Natural killer cell (primary cell): ENCODE measurements at regions not wholly inside any gene's neighbourhood (a gene's known extent, or its start where the extent isn't known, plus 50 kb on each side); places are given as distances from the start of the nearest gene placed in this dataset.

ENCODE experiments used
- ATAC-seq, 3 donors: fragments of 150-1000 bp in 2 of 3; fragments of 200-7000 bp in 1 of 3; cut with Tn5 transposase; 1 replicate in 1 of 3; 2 replicates in 2 of 3; pipeline ENCODE4 v1.10.0; 2021; ENCODE audit warnings: mild to moderate bottlenecking in 2 of 3, moderate library complexity in 2 of 3
- DNase-seq, 2 donors: peaks; one replicate each; pipeline versions ENCODE4 v3.0.0 to v3.0.0-alpha.2; 2013 to 2021; ENCODE audit warnings: mixed read lengths in 1 of 2
- H3K27ac ChIP-seq: one replicate; pipeline ENCODE4 v1.5.1; 2013; ENCODE audit warnings: mild to moderate bottlenecking, low read length
- H3K27me3 ChIP-seq: one replicate; pipeline ENCODE4 v1.6.1; 2013; ENCODE audit warnings: low read length; ENCODE audit not compliant: control insufficient read depth, insufficient read depth
- H3K36me3 ChIP-seq: one replicate; pipeline ENCODE4 v1.6.1; 2013; ENCODE audit warnings: low read length; ENCODE audit not compliant: control insufficient read depth, insufficient read depth
- H3K4me1 ChIP-seq: one replicate; pipeline ENCODE4 v1.6.1; 2013; ENCODE audit warnings: low read length; ENCODE audit not compliant: control insufficient read depth, insufficient read depth
- H3K4me3 ChIP-seq: one replicate; pipeline ENCODE4 v1.5.1; 2013; ENCODE audit warnings: low read length
- H3K9me3 ChIP-seq: one replicate; pipeline ENCODE4 v1.6.1; 2013; ENCODE audit warnings: low read length; ENCODE audit not compliant: control insufficient read depth, insufficient read depth
- H3K27ac Mint-ChIP-seq, 2 donors: one replicate each; pipeline ENCODE4 v1.8.0; 2022; ENCODE audit warnings: mild to moderate bottlenecking in 2 of 2, mixed read lengths in 2 of 2, moderate library complexity in 1 of 2
- H3K27me3 Mint-ChIP-seq, 2 donors: one replicate each; pipeline ENCODE4 v1.8.0; 2022; ENCODE audit warnings: low read depth in 2 of 2, mixed read lengths in 2 of 2
- H3K36me3 Mint-ChIP-seq: one replicate; pipeline ENCODE4 v1.8.0; 2022; ENCODE audit warnings: mixed read lengths
- H3K4me1 Mint-ChIP-seq, 2 donors: one replicate each; pipeline ENCODE4 v1.8.0; 2022; ENCODE audit warnings: mixed read lengths in 2 of 2
- H3K4me3 Mint-ChIP-seq: one replicate; pipeline ENCODE4 v1.8.0; 2022; ENCODE audit warnings: mild to moderate bottlenecking, moderate library complexity, mixed read lengths
- H3K9me3 Mint-ChIP-seq, 2 donors: one replicate each; pipeline ENCODE4 v1.8.0; 2022; ENCODE audit warnings: mixed read lengths in 2 of 2
- WGBS: methylation state at CpG from one replicate; pipeline ENCODE4 v1.1.7; 2013; ENCODE audit warnings: missing lambda C conversion rate; ENCODE audit not compliant: insufficient coverage; 5-methylcytosine and 5-hydroxymethylcytosine counted together
- intact Hi-C: fragments of 100-400 bp; cut with micrococcal nuclease; formaldehyde crosslinking; loops from one replicate; pipeline ENCODE4 v1.14.2; 2022
- TF ChIP-seq, protein P1 (sequence below): fragments of 200-600 bp; IDR thresholded peaks from one replicate; pipeline ENCODE4 v1.8.0; 2022; ENCODE audit warnings: antibody characterized with exemption

DNA sequence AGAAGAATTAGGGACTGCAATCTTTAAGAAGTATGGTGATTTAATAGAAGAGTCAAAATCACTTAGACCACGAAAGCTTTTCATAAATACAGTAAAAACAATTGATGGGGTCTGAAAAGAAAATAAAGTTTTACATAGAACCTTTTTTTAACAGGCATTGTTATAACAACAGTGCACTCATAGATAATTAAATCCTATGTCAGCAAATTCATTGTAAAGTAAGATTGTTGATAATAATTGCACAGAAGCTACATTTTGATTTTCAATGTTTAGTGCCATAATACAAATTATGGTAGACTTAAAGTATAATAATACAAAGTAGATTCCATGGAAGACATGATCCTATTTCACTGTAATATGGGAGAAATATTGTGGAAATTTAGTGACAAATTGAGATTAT lies 130.7 kb upstream of the FSIP2 start:
- no peaks in the 10 kb centered on the region for H3K9me3 ChIP-seq
- H3K27ac Mint-ChIP-seq, result no peak overlapping the region
- WGBS, result no CpG with 5 or more reads among the region's 1 CpG
- H3K27me3 ChIP-seq, result no peaks in the 10 kb centered on the region
- no peak overlapping the region for H3K27ac ChIP-seq
- H3K4me3 ChIP-seq, result no peak overlapping the region
- DNase-seq (no peak), ATAC-seq (no peak)
- H3K27me3 Mint-ChIP-seq, result no peaks in the 10 kb centered on the region
- peaks cover 12 to 15% of the 10 kb centered on the region in 2 donors for H3K9me3 Mint-ChIP-seq
- no peak overlapping the region for H3K4me3 Mint-ChIP-seq
- no peaks in the 10 kb centered on the region for H3K4me1 ChIP-seq
- TF ChIP-seq, protein P1, sequence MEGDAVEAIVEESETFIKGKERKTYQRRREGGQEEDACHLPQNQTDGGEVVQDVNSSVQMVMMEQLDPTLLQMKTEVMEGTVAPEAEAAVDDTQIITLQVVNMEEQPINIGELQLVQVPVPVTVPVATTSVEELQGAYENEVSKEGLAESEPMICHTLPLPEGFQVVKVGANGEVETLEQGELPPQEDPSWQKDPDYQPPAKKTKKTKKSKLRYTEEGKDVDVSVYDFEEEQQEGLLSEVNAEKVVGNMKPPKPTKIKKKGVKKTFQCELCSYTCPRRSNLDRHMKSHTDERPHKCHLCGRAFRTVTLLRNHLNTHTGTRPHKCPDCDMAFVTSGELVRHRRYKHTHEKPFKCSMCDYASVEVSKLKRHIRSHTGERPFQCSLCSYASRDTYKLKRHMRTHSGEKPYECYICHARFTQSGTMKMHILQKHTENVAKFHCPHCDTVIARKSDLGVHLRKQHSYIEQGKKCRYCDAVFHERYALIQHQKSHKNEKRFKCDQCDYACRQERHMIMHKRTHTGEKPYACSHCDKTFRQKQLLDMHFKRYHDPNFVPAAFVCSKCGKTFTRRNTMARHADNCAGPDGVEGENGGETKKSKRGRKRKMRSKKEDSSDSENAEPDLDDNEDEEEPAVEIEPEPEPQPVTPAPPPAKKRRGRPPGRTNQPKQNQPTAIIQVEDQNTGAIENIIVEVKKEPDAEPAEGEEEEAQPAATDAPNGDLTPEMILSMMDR, result no peak
- no peaks in the 10 kb centered on the region for H3K4me1 Mint-ChIP-seq
- intact Hi-C loops, result no loop called here
- H3K36me3 Mint-ChIP-seq, result peaks cover 8% of the 10 kb centered on the region
- H3K36me3 ChIP-seq, result no peaks in the 10 kb centered on the region

DNA sequence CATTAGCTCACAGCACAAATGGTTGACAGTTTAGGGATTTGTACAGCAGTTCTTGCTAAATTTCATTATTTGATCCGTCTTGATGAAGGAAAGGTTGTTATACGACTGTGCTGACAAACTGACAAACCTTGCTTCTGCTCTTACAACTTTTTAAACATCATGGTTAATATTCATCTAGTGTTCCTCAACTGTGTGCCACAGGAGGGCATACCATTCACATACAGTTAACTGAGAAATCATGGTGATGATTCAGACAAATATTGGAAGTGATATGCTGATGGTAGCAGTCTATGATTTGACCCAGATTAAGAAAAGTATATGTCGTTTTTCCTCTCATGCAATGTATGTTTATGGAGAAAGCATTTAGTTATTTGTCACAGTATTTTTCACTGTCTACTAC lies 129.8 kb upstream of the FSIP2 start:
- H3K4me1 Mint-ChIP-seq, result no peaks in the 10 kb centered on the region
- H3K27ac Mint-ChIP-seq, result no peak overlapping the region
- no peak for DNase-seq
- TF ChIP-seq, protein P1, result no peak
- peaks cover 12 to 19% of the 10 kb centered on the region in 2 donors for H3K9me3 Mint-ChIP-seq
- Histone ChIP-seq H3K36me3 (no peaks in the 10 kb centered on the region), H3K4me1 (no peaks in the 10 kb centered on the region), H3K9me3 (no peaks in the 10 kb centered on the region), H3K27ac (no peak overlapping the region), H3K27me3 (no peaks in the 10 kb centered on the region), H3K4me3 (no peak overlapping the region)
- H3K4me3 Mint-ChIP-seq, result no peak overlapping the region
- ATAC-seq, result no peak
- H3K27me3 Mint-ChIP-seq, result no peaks in the 10 kb centered on the region
- 79% methylated on average over 2 of the region's 3 CpGs for WGBS
- peaks cover 8% of the 10 kb centered on the region for H3K36me3 Mint-ChIP-seq
- intact Hi-C loops, result no loop called here

DNA sequence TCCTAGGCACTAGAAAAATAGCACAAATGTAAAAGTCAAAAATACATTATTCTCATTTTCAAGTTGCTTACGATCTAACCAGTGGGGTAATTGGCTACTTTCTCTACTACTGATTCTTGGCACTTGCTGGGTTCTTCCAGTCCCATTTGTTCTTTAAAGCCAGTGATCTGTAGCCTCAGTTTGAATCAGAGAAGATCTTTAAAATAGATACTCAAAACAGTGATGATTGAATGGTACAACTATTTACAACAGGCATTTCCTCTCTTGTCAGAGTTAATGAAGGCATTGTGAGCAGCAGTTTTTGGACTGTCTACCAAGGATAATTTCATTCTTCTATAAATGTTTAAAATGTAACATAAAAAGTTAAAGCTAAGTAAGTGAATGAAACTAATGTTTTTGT lies 128.3 kb upstream of the FSIP2 start:
- H3K4me3 ChIP-seq, result no peak overlapping the region
- no peaks in the 10 kb centered on the region for H3K4me1 ChIP-seq
- intact Hi-C loops, result no loop called here
- no peak overlapping the region for H3K4me3 Mint-ChIP-seq
- H3K36me3 ChIP-seq, result no peaks in the 10 kb centered on the region
- no peak overlapping the region for H3K27ac ChIP-seq
- H3K36me3 Mint-ChIP-seq, result no peaks in the 10 kb centered on the region
- H3K27me3 Mint-ChIP-seq, result no peaks in the 10 kb centered on the region
- H3K9me3 ChIP-seq, result no peaks in the 10 kb centered on the region
- no peaks in the 10 kb centered on the region for H3K27me3 ChIP-seq
- H3K27ac Mint-ChIP-seq, result no peak overlapping the region
- no peak for DNase-seq
- peaks cover 8 to 9% of the 10 kb centered on the region in 2 donors for H3K9me3 Mint-ChIP-seq
- no peak for ATAC-seq
- TF ChIP-seq, protein P1, result no peak
- 90% methylated on average over 1 of the region's 1 CpG for WGBS
- H3K4me1 Mint-ChIP-seq, result no peaks in the 10 kb centered on the region

DNA sequence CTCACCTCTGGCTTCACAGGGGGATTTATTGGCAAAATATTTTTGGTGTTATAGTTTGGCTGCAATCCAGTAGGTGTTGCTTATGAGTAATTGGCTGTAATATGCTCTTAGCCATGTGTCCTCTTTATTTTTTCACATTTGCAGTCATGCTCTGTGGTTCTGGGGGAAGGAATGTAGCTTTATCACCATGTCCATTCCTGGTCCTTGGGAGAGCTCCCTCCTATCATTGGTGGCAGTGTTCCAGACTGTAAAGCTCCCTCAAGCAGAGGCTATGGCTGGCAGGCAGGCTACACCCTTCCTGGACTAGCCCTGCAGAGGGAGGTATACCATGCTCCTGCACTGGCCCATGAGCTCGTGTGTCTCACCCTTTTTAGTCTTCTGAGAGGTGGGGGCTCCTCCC lies 120.0 kb upstream of the FSIP2 start:
- no peaks in the 10 kb centered on the region for H3K36me3 ChIP-seq
- ATAC-seq, result no peak
- Mint-ChIP-seq H3K27me3 (no peaks in the 10 kb centered on the region), H3K36me3 (no peaks in the 10 kb centered on the region), H3K4me3 (no peak overlapping the region), H3K27ac (no peak overlapping the region), H3K9me3 (peaks cover 13 to 21% of the 10 kb centered on the region in 2 donors), H3K4me1 (no peaks in the 10 kb centered on the region)
- no peaks in the 10 kb centered on the region for H3K4me1 ChIP-seq
- DNase-seq, result no peak
- H3K4me3 ChIP-seq, result no peak overlapping the region
- TF ChIP-seq, protein P1, result no peak
- intact Hi-C loops, result no loop called here
- H3K9me3 ChIP-seq, result no peaks in the 10 kb centered on the region
- H3K27me3 ChIP-seq, result no peaks in the 10 kb centered on the region
- no peak overlapping the region for H3K27ac ChIP-seq
- WGBS, result 36% methylated on average over 1 of the region's 1 CpG
